GM12865 (cell line): ENCODE measurements at regions not wholly inside any gene's neighbourhood (a gene's known extent, or its start where the extent isn't known, plus 50 kb on each side); places are given as distances from the start of the nearest gene placed in this dataset.
"Not testable (repeated sequence)": the region's sequence is repeated elsewhere in the genome, so short reads cannot be mapped to it uniquely, and the experiment has no call there.

Experiments
- DNase-seq: peaks from one replicate; pipeline ENCODE4 v3.0.0; 2010; ENCODE audit warnings: low read depth
- H3K4me3 ChIP-seq: 2 replicates; pipeline ENCODE4 v1.5.1; 2011; ENCODE audit warnings: mild to moderate bottlenecking, low read depth, low read length, control low read depth
- TF ChIP-seq, protein P1 (sequence below): IDR thresholded peaks from 2 replicates; pipeline ENCODE4 v1.5.1; 2011; ENCODE audit warnings: low read length, control low read depth, low read depth, inconsistent platforms; ENCODE audit not compliant: insufficient read depth; ENCODE audit errors: missing control alignments

DNA sequence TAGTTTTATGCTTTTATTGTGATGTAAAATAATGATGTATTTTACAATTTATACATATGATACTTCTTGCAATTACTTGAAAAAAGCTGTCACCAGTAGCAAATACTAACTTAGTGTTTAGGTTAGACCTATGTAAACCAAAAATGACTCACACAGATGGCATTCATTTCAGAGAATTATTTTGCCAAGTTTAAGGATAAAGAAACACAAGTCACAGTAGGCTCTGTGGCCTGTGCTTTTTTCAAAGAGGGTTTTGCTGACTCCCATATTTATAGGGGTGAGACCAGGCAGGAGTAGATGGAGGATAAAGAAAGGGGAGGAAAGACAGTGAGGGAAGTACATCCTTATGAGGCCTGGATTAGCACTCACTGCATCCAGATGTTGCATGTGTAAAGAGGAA, 356.6 kb upstream of the NPAP1 start:
- TF ChIP-seq, protein P1, sequence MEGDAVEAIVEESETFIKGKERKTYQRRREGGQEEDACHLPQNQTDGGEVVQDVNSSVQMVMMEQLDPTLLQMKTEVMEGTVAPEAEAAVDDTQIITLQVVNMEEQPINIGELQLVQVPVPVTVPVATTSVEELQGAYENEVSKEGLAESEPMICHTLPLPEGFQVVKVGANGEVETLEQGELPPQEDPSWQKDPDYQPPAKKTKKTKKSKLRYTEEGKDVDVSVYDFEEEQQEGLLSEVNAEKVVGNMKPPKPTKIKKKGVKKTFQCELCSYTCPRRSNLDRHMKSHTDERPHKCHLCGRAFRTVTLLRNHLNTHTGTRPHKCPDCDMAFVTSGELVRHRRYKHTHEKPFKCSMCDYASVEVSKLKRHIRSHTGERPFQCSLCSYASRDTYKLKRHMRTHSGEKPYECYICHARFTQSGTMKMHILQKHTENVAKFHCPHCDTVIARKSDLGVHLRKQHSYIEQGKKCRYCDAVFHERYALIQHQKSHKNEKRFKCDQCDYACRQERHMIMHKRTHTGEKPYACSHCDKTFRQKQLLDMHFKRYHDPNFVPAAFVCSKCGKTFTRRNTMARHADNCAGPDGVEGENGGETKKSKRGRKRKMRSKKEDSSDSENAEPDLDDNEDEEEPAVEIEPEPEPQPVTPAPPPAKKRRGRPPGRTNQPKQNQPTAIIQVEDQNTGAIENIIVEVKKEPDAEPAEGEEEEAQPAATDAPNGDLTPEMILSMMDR = no peak
- no peak overlapping the region for H3K4me3 ChIP-seq
- DNase-seq = no peak

DNA sequence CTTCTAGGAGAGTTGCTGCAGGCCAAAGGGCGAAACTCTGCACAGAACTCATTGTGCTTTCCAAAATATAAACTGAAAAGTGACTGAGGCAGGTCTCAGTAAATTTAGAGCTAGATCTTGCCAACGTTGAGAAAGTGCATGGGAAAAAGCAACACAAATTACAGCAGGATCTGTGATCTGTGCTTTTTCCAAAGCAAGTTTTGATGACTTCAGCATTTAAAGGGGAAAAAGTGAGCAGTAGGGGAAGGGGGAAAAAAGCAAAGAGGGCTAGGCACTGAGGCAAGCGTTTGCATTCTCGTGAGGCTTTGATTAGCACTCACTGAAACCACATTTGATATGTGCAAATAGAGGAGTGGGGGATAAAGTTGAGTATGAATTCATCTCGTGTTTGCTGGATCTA, 351.5 kb upstream of the NPAP1 start:
- not testable (repeated sequence) for DNase-seq, H3K4me3 ChIP-seq

DNA sequence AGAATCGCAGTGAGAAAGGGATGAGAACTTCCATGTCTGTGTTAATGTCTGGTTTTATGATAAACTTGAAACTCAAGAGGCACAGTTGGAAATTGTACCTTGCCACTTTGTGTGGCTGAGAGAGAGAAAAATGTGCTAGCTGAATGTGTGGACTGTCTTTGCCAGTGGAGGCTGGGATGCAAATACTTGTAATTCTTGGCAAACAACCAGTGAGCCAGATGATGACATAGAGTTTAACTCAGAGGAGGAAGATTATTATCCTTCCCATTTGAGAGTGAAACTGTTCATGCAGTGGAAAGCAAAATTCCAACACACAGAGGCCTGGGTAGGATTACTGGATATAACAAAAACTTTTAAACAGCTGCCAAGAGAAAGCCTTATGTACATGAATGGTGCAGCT, 349.1 kb upstream of the NPAP1 start:
- not testable (repeated sequence) for DNase-seq, H3K4me3 ChIP-seq

DNA sequence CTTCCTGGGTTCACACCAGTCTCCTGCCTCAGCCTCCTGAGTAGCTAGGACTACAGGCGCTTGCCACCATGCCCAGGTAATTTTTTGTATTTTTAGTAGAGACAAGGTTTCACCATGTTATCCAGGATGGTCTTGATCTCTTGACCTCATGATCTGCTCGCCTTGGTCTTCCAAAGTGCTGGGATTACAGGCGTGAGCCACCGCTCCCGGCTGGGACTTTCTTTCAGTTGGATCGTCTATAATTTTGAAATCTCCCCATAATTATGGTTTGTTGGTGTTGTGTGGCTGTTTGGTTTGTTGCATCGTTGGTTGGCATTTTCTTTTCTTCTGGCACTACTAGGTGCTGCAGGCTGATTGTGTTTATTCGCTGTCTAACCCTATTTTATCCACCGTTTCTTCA, 343.6 kb upstream of the NPAP1 start:
- not testable (repeated sequence) for H3K4me3 ChIP-seq, DNase-seq

DNA sequence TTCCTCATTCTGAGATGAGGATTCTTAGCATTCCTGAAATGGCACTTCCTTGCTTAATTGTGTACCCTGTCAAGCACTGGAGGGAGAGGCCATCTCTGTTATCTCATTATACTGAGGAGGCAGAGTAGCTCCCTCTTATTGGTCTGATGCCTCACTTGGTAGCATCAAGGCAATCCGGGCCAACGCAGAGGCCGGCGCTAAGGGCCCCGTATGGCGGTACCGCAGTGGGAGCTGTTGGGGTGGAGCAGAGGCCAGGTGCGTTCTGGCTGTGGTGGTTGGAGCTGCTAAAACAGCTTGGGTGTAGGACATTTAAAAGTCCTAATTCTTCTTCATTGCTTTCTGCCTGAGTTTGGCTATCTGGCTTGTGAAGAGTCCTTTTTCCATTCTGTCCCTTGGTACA, 333.7 kb upstream of the NPAP1 start:
- H3K4me3 ChIP-seq, DNase-seq: not testable (repeated sequence)

DNA sequence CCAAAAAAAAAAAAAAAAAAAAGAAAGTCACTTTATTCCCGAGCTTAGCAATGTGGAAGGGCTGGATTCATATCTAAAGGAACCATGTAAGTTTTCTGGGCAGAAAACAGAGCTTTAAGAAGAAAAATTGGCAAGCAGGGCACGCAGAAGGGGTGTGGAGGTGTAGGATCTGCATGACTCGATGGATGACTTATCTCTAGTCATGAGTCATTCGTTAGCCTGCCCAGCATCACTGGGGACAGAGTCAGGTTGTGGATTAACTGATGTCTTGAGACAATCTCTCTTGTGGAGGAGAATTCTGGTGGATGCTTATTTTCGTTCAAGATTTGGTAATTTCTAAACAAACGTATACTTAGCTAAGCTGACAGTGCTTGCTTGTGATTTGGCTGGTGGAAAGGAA, 322.8 kb upstream of the NPAP1 start:
- not testable (repeated sequence) for DNase-seq

DNA sequence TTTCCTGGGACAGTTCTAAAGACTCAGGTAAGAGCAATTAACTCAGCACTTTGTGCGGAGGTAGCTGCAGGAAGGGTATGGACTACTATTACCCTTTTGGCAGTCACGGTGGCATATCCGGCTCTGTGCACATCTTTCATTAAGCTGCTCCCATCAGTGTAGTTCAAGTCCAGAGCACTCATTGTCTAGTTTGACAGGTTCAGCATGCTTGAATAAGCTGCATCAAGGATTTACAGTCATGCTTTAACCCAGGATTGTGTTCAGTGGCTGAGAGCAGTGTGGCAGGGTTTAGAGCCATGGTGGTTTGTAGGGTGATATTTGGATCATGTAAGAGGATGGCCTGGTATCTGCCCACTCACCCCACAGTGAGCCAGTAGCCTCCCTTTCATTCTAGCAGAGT, 294.5 kb upstream of the NPAP1 start:
- not testable (repeated sequence) for H3K4me3 ChIP-seq, DNase-seq

More for the DNA sequence above, 322.8 kb upstream of the NPAP1 start:
- not testable (repeated sequence) for H3K4me3 ChIP-seq

DNA sequence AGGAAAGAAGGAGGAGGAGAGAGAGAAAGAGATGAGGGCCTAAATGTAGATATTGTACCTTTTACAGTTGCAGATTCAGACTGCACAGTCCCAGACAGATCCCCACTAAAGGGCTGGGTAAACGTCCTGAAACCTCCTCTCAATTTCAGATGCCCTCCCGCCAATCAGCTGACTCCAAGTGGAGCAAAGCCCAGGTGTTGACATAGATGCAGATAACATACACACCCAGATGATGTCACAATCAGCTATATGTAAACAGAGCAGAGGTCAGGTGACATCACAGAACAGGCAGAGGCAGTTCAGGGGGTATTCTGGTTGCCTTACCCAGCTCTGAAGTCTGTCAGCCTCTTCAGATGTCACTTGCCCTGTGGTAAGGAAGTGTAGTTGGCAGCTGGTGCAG, 290.3 kb upstream of the NPAP1 start:
- not testable (repeated sequence) for DNase-seq, H3K4me3 ChIP-seq

DNA sequence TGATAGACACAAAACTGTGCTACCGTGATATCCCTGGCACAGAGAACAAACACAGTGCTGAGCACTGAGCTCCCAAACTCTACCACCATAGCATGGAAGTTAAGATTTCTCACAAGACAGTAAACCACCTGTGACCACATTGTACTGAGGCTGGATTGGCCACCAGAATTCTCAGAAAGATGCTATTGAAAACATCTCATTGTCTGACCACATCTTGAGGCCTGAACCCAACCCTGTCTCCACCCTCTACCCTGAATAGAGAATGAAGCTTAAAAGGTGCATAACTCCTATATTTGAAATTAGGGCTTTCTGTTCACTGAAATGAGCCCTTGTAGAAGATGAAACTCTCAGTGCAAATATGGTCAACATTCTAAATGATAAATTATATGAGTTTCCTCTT, 281.3 kb upstream of the NPAP1 start:
- DNase-seq = no peak
- H3K4me3 ChIP-seq = no peak overlapping the region
- TF ChIP-seq, protein P1 = no peak

DNA sequence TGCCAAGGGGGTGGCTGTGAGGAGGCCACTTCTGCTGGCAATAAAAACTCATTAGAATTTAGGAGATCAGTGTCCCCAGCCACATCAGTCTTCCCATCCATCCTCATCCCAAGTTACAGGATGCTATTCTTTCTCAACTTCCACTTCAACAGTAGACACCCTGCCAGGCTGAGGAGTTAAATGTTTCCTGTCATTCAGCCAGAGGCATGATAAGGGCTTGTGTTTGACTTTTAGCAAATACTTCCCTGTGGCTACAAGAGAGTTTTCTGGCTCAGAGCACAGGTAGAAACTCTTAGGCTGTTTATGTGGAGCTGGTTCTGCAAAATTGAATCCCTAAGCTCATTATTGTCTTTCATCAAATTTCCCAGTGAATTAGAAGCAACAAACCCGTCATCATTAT, 262.9 kb upstream of the NPAP1 start:
- DNase-seq, H3K4me3 ChIP-seq: not testable (repeated sequence)

DNA sequence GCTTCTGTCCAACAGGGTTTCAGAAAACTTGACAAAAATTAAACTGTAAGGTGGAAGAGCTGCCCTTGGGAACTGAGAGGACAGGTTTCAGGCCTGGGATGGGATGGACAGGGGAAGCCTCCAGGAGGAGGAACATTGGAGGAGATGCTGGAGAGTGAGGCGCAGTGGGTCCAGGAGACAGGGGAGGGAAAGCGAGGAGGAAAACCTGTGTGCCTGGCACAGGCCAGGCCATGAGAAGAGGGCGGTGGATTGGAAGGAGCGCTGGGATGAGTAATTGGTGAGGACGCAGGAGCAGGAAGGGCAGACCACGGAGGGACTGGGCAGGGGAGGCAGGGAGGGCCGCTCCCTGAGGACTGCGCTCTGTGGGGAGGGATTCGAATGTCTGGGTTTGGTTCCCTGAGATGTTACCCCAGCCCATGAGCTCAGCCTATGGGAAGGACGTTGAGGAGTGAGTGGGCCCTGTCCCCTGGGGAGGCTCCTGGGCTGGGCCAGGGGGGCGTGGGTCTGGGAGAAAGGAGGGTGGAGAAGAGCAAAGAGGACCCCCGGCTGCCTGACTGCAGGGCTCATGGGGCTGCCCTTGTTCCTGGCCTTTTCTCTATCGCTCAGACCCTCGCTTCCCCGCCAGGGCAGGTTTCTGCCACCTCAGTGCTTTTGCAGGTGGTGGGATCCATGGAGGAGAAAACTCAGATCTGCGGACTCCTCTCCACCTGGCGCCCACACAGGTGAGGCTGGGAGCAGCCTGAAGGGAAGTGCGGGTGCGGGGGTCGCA, 249.1 kb upstream of the NPAP1 start:
- not testable (repeated sequence) for H3K4me3 ChIP-seq, DNase-seq

DNA sequence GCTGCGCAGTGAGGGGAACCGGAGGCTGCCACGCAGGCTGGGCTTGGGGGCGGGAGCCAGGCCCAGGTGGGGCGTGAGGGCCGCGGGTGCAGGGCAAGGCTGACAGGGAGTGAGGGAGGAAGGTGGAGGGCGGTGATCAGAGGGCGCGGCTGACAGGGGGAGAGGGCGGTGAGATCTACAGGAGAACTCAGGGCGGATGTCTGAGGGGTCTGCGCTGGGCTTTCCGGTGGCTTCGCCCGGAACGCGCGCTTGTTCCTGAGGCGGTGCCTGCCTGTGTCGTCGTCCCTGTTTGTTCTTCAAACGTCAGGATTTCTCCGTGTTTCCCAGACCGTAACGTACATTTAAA, 248.5 kb upstream of the NPAP1 start:
- H3K4me3 ChIP-seq, DNase-seq: not testable (repeated sequence)

DNA sequence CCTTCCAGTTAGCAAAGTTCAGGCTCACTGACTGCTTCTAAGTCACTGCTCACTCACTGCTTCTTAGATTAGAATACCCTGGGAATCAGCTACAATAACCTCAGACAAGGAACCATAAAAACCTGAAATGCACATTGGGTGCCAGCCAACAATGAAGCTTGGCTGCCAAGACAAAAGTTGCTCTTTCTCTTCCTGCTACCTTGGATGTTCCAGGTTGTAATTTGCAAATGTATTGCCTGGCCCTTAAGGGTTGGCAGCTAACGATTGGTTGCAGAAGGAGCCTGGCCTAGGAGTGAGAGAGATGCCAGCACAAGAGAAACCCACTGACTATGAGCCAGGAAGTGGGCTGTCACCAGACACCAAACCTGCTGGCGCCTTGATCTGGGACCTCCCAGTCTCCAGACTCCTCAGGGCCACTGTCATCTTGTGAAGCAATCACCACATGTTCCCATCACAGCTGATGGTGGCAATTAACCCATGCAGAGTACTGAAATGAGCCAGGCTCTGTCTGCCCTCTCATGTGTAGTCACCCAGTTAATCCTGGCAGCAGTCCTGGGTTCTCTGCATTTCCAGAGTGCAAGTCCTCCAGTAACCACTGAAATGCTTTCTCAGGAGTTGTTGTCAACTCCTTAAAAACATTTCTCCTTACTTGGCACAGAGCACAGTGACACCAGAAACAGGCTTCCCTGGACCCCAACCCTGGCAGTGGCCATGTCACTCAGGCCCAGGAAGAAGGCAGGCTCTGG, 240.3 kb upstream of the NPAP1 start:
- H3K4me3 ChIP-seq = not testable (repeated sequence)

DNA sequence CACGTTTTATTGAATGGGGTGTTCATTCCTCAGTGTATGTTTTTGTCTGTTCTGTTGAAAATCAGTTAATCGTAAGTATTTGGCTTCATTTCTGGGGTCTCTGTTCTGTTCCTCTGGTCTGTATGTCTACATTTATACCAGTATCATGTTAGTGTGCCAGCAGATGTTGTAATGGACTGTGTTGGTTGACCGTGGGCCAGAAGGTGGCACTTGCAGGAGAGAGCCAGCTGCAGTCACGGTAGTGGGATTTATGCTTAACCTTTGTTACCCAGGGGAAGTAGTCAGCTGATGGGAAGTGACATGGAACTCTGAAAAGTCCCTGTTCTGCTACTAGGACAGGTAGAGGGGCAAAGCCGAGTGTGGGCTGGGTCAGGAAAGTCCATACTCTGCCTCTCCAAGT, 238.3 kb upstream of the NPAP1 start:
- H3K4me3 ChIP-seq, DNase-seq: not testable (repeated sequence)

More for the DNA sequence above, 240.3 kb upstream of the NPAP1 start:
- DNase-seq = not testable (repeated sequence)

DNA sequence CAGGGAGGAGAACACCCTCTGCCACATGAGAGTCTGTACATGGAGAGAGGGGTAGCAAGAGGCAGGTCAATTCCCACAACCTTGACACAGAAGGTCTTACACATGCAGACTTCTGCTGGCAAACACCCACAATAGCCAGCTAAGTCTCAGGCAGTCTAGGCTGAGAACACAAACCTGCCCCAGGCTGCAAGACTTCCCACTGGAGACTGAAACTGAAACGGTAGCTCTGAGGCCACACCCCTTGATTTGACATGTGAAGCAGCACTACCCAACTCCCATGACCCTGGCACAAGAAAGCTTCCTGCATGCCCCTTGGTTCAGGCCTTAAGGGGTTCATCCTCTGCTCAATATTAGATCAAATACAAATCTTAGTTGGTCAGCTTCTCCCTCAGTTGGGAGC, 237.8 kb upstream of the NPAP1 start:
- not testable (repeated sequence) for H3K4me3 ChIP-seq, DNase-seq

DNA sequence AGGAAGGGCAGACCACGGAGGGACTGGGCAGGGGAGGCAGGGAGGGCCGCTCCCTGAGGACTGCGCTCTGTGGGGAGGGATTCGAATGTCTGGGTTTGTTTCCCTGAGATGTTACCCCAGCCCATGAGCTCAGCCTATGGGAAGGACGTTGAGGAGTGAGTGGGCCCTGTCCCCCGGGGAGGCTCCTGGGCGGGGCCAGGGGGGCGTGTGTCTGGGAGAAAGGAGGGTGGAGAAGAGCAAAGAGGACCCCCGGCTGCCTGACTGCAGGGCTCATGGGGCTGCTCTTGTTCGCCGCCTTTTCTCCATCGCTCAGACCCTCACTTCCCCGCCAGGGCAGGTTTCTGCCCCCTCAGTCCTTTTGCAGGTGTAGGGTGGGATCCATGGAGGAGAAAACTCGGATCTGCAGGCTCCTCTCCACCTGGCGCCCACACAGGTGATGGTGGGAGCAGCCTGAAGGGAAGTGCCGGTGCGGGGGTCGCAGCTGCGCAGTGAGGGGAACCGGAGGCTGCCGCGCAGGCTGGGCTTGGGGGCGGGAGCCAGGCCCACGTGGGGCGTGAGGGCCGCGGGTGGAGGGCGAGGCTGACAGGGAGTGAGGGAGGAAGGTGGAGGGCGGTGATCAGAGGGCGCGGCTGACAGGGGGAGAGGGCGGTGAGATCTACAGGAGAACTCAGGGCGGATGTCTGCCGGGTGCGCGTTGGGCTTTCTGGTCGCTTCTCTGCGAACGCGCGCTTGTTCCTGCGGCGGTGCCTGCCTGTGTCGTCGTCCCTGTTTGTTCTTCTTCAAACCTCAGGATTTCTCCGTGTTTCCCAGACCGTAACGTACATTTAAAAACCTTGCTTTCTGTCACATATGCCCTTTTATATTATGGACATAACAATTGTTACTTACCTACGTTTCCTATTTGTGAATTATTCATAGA, 198.2 kb upstream of the NPAP1 start:
- DNase-seq, H3K4me3 ChIP-seq: not testable (repeated sequence)
